ENCODE measurements at regions not wholly inside any gene's neighbourhood (a gene's known extent, or its start where the extent isn't known, plus 50 kb on each side); places are given as distances from the start of the nearest gene placed in this dataset.
"Not testable (repeated sequence)": the region's sequence is repeated elsewhere in the genome, so short reads cannot be mapped to it uniquely, and the experiment has no call there.

DNA sequence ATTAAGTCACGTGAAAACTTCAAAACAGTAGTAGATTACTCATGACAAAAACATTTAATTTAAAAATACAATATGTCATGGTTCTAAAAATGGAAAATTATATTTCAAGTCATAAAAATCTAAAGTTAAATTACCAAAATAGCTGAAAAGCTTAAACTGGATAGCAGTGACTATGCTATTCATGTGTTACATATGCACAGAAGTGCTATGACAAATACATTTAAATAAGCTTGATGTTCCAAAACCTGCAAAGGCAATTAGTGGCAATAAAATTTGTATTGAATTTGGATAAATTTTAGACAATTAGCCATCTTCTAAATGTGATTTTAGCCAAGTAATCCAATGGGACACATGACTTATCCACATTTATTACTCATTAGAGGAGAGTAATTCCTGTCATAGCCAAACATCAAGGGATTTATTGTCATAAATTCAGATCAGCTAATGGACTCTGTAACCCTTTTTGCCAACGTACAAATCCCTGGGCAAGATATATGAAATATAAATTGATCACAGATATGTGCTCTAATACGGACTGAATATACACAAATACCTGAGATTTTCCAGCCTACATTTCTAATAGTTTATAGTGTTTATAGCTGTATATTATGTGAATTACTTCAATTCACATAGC lies 419.4 kb downstream of the ISL1 start:
- no peaks in the 10 kb centered on the region for H3K9me3 ChIP-seq
- H3K4me3 ChIP-seq = no peak overlapping the region
- 70 to 84% (median 78%) methylated on average over 3 of the region's 3 CpGs for WGBS, 5 donors
- no peak for TF ChIP-seq POLR2AphosphoS5 (IDR thresholded peaks at IDR 0.05)
- TF ChIP-seq, protein P1, sequence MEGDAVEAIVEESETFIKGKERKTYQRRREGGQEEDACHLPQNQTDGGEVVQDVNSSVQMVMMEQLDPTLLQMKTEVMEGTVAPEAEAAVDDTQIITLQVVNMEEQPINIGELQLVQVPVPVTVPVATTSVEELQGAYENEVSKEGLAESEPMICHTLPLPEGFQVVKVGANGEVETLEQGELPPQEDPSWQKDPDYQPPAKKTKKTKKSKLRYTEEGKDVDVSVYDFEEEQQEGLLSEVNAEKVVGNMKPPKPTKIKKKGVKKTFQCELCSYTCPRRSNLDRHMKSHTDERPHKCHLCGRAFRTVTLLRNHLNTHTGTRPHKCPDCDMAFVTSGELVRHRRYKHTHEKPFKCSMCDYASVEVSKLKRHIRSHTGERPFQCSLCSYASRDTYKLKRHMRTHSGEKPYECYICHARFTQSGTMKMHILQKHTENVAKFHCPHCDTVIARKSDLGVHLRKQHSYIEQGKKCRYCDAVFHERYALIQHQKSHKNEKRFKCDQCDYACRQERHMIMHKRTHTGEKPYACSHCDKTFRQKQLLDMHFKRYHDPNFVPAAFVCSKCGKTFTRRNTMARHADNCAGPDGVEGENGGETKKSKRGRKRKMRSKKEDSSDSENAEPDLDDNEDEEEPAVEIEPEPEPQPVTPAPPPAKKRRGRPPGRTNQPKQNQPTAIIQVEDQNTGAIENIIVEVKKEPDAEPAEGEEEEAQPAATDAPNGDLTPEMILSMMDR (IDR thresholded peaks at IDR 0.05 in 8 of 11, conservative IDR thresholded peaks at IDR 0.05 in 3 of 11) = no peak
- no peak for TF ChIP-seq POLR2A (IDR thresholded peaks at IDR 0.05)
- no peaks in the 10 kb centered on the region for H3K27me3 ChIP-seq (replicated peaks in 1 of 7)
- no peak overlapping the region for H3K27ac ChIP-seq
- H3K36me3 ChIP-seq = no peaks in the 10 kb centered on the region
- no peak for DNase-seq
- no peaks in the 10 kb centered on the region for H3K4me1 ChIP-seq
- intact Hi-C loops (cut with DNase I; ENCODE audit: low total_unique reads) = no loop called here

DNA sequence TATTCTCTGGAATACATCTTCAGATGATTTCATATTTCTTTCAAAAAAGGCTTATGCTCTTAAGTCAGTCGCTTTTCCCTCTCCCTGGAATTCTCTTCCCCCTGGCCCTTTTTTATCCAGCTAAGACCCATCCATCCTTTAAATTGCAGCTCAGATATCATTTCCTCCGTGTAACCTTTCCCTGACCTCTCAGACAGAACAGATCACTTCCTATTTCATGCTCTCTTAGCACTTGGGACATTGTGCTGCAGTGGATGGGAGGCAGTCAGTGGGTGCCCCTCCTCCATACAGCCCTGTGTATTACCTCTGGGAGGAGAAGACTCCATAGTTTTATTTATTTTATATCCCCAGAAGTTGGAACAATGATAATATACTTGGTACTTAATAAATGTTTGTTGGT lies 423.4 kb downstream of the ISL1 start:
- Histone ChIP-seq H3K9me3 (no peaks in the 10 kb centered on the region), H3K27me3 (replicated peaks in 1 of 7) (no peaks in the 10 kb centered on the region), H3K4me1 (no peaks in the 10 kb centered on the region), H3K4me3 (no peak overlapping the region), H3K36me3 (no peaks in the 10 kb centered on the region), H3K27ac (no peak overlapping the region)
- WGBS, 5 donors = 31 to 37% (median 36%) methylated on average over 2 of the region's 2 CpGs
- intact Hi-C loops (cut with DNase I; ENCODE audit: low total_unique reads) = no loop called here
- no peak for TF ChIP-seq POLR2AphosphoS5 (IDR thresholded peaks at IDR 0.05)
- TF ChIP-seq, protein P1 (IDR thresholded peaks at IDR 0.05 in 8 of 11, conservative IDR thresholded peaks at IDR 0.05 in 3 of 11) = no peak
- no peak for TF ChIP-seq POLR2A (IDR thresholded peaks at IDR 0.05)
- DNase-seq = no peak

DNA sequence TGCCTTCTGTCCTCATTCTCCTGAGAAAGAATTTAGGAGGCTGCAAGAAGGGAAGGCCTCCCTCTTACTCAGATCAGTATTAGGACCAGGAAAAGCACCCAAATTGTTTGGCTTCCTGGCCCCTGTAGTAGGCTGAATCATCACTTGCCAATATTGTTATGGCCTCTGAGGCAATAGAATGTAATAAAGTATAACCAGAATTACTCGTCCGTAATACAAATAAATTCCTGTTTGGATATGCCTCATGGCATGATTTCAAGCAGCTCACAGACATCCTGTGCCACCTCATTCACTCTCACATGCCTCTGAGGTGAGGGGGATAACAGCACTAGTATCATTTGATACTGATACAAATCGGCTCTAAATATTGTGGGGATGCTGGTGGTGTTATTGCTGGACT lies 427.3 kb downstream of the ISL1 start:
- 49 to 59% (median 55%) methylated on average over 3 of the region's 3 CpGs for WGBS, 5 donors
- Histone ChIP-seq H3K9me3 (no peaks in the 10 kb centered on the region), H3K4me3 (no peak overlapping the region), H3K4me1 (no peaks in the 10 kb centered on the region), H3K27ac (no peak overlapping the region), H3K27me3 (replicated peaks in 1 of 7) (no peaks in the 10 kb centered on the region), H3K36me3 (no peaks in the 10 kb centered on the region)
- intact Hi-C loops (cut with DNase I; ENCODE audit: low total_unique reads) = no loop called here
- no peak for DNase-seq
- TF ChIP-seq, protein P1 (IDR thresholded peaks at IDR 0.05 in 8 of 11, conservative IDR thresholded peaks at IDR 0.05 in 3 of 11) = no peak

DNA sequence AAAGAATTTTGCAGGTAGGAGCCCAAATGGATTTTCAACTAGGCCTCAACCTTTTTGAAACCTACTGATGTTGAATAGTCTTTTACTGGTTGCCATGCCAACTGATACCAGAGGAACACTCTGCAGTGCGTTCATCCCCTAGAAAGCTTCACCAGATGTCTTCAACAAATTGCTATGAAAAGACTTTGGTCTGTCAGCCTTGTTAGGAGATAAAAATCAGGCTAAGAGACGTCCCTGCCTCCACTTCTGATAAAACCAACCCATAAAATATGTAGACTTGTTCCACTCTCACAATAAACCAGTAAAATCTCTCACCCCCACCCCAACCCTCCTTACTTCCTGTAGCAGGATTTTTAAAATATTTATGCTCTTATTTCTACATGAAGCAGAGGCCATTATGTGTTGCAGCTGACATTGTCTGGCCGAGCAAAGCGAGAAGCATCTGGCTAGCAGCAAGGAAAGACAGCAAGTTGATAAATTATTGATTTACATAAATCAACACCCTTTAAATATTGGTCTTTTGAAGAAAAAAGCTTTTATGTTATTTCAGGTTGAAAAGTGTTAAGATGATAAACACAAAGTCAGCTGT lies 428.7 kb downstream of the ISL1 start:
- Histone ChIP-seq H3K4me3 (no peak overlapping the region), H3K9me3 (peaks cover 0 to under 1% (median 0%) of the 10 kb centered on the region in 8 donors), H3K27ac (no peak overlapping the region), H3K27me3 (replicated peaks in 1 of 7) (no peaks in the 10 kb centered on the region), H3K4me1 (no peaks in the 10 kb centered on the region), H3K36me3 (no peaks in the 10 kb centered on the region)
- TF ChIP-seq POLR2AphosphoS5 (IDR thresholded peaks at IDR 0.05) (no peak), POLR2A (IDR thresholded peaks at IDR 0.05) (no peak)
- TF ChIP-seq, protein P1 (IDR thresholded peaks at IDR 0.05 in 8 of 11, conservative IDR thresholded peaks at IDR 0.05 in 3 of 11) = no peak
- no peak for DNase-seq
- 59 to 67% (median 63%) methylated on average over 4 of the region's 4 CpGs for WGBS, 5 donors
- intact Hi-C loops (cut with DNase I; ENCODE audit: low total_unique reads) = no loop called here

DNA sequence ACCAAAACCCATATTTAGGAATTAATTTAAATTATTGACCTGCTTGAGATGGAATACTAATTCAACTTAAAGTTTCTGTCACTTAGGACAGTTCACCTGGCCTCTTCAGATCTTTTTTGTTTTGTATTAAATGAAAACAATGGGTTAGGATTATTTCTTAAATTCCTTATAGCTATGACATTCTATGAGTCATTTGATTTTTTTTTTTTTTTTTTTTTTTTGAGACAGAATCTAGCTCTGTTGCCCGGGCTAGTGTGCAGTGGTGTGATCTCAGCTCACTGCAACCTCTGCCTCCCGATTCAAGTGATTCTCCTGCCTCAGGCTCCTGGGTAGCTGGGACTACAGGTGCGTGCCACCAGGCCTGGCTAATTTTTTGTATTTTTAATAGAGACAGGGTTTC lies 431.6 kb downstream of the ISL1 start:
- H3K4me3 ChIP-seq; H3K27ac ChIP-seq; intact Hi-C loops (cut with DNase I; ENCODE audit: low total_unique reads); H3K36me3 ChIP-seq; H3K4me1 ChIP-seq; DNase-seq; H3K27me3 ChIP-seq (replicated peaks in 1 of 7); H3K9me3 ChIP-seq: not testable (repeated sequence)
- 79 to 91% (median 84%) methylated on average over 3 of the region's 3 CpGs for WGBS, 5 donors
